C4-2B (cell line): ENCODE measurements at regions not wholly inside any gene's neighbourhood (a gene's known extent, or its start where the extent isn't known, plus 50 kb on each side); places are given as distances from the start of the nearest gene placed in this dataset.
"Not testable (repeated sequence)": the region's sequence is repeated elsewhere in the genome, so short reads cannot be mapped to it uniquely, and the experiment has no call there.

ENCODE experiments used
- H3K27ac ChIP-seq: fragments of 450-650 bp; 2 replicates; pipeline ENCODE4 v1.5.1; 2017
- CTCF ChIP-seq: fragments of 450-650 bp; conservative IDR thresholded peaks from 2 replicates; pipeline ENCODE4 v1.5.1; 2017; ENCODE audit warnings: mild to moderate bottlenecking
- ZFX ChIP-seq: fragments of 450-650 bp; IDR thresholded peaks from 2 replicates; pipeline ENCODE4 v1.6.1; 2017

- no peak for TF ChIP-seq CTCF
- no peak for TF ChIP-seq ZFX
These were observed 535.8 kb downstream of the PRKD1 start for GRCh38 chr14:29391801-29392200.

GRCh38 chr14:29392287-29392686 lies 535.4 kb downstream of the PRKD1 start:
- H3K27ac ChIP-seq = no peak overlapping the region
- TF ChIP-seq CTCF (no peak), ZFX (no peak)

More at GRCh38 chr14:29391801-29392200, 535.8 kb downstream of the PRKD1 start:
- H3K27ac ChIP-seq = no peak overlapping the region

GRCh38 chr14:29403091-29403490 lies 524.6 kb downstream of the PRKD1 start:
- no peak overlapping the region for H3K27ac ChIP-seq
- no peak for TF ChIP-seq ZFX
- TF ChIP-seq CTCF = no peak

- no peak for TF ChIP-seq CTCF
- TF ChIP-seq ZFX = no peak
- H3K27ac ChIP-seq = no peak overlapping the region
These were observed 517.1 kb downstream of the PRKD1 start for GRCh38 chr14:29410581-29410980.

GRCh38 chr14:29414931-29415330 lies 512.7 kb downstream of the PRKD1 start:
- not testable (repeated sequence) for H3K27ac ChIP-seq

- H3K27ac ChIP-seq = no peak overlapping the region
- TF ChIP-seq CTCF (no peak), ZFX (no peak)
These were observed 507.9 kb downstream of the PRKD1 start for GRCh38 chr14:29419736-29420135.

GRCh38 chr14:29421156-29421728 lies 506.4 kb downstream of the PRKD1 start:
- H3K27ac ChIP-seq = no peak overlapping the region
- TF ChIP-seq ZFX (no peak), CTCF (no peak; the same call in 1 of the 2 replicates)

GRCh38 chr14:29425705-29426482 lies 501.8 kb downstream of the PRKD1 start:
- no peak for TF ChIP-seq CTCF
- no peak for TF ChIP-seq ZFX
- no peak overlapping the region for H3K27ac ChIP-seq
